ENCODE measurements at regions not wholly inside any gene's neighbourhood (a gene's known extent, or its start where the extent isn't known, plus 50 kb on each side); places are given as distances from the start of the nearest gene placed in this dataset.
"Not testable (repeated sequence)": the region's sequence is repeated elsewhere in the genome, so short reads cannot be mapped to it uniquely, and the experiment has no call there.

DNA sequence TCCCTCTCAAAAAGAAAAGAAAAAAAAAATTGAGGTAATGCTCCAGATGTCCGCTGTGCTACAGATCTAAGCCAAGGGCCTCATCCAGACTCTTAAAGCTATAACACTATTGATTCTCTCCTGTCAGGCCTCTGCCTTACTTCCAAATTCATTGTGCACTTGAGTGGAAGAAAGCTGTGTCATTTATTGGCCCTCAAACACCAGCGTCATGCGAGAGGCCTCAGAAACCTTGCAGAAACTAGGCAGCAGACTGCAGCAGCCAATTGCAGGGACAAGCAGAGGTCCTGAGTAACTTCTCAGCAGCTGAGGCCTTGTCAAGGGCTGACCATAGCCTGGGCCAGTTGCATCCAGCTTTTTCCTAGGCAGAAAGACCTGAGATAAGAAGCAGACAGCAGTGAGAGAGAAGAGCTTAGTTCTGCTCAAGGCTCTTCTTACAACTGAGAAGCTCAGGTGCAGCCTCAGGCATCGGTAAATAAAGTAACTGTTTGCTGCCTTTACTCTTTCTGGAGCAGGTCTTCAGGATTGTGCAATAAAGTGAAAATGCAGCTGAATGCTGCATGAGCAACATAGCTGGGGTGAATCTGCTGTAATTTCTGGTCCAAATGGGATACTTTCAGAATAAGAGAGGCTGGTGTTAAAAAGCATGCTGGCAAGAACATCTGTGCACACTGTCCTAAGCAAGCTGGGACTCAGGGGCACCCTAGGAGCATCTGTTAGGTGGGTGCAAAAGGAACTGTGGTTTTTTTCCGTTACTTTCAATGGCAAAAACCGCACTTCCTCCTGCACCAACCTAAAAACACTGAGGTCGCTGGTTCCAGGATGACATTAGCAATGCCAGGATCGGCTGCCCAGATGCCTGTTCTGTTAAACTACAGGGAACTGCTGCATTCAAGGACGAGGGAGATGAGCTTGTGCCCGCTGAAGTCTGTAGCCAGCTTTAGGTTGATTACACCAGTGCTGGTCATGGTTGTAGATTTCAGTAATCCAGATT lies 181.8 kb upstream of the PFKP start:
- no peak for TF ChIP-seq ZFX (IDR thresholded peaks at IDR 0.05)
- TF ChIP-seq, protein P1, sequence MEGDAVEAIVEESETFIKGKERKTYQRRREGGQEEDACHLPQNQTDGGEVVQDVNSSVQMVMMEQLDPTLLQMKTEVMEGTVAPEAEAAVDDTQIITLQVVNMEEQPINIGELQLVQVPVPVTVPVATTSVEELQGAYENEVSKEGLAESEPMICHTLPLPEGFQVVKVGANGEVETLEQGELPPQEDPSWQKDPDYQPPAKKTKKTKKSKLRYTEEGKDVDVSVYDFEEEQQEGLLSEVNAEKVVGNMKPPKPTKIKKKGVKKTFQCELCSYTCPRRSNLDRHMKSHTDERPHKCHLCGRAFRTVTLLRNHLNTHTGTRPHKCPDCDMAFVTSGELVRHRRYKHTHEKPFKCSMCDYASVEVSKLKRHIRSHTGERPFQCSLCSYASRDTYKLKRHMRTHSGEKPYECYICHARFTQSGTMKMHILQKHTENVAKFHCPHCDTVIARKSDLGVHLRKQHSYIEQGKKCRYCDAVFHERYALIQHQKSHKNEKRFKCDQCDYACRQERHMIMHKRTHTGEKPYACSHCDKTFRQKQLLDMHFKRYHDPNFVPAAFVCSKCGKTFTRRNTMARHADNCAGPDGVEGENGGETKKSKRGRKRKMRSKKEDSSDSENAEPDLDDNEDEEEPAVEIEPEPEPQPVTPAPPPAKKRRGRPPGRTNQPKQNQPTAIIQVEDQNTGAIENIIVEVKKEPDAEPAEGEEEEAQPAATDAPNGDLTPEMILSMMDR (conservative IDR thresholded peaks at IDR 0.05): no peak
- H3K27ac ChIP-seq: no peak overlapping the region

DNA sequence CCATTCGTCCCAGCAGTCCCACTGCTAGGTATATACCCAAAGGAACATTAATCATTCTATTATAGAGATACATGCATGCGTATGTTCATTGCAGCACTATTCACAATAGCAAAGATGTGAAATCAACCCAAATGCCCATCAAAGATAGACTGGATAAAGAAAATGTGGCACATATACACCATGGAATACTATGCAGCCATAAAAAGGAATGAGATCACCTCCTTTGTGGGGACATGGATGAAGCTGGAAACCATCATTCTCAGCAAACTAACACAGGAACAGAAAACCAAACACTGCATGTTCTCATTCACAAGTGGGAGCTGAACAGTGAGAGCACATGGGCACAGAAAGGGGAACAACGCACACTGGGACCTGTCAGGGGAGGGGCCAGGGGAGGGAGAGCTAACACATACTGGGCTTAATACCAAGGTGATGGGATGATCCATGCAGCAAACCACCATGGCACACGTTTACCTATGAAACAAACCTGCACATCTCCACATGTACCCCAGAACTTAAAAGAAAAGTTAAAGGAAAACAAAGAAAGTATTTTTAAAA lies 183.3 kb upstream of the PFKP start:
- H3K27ac ChIP-seq: not testable (repeated sequence)

DNA sequence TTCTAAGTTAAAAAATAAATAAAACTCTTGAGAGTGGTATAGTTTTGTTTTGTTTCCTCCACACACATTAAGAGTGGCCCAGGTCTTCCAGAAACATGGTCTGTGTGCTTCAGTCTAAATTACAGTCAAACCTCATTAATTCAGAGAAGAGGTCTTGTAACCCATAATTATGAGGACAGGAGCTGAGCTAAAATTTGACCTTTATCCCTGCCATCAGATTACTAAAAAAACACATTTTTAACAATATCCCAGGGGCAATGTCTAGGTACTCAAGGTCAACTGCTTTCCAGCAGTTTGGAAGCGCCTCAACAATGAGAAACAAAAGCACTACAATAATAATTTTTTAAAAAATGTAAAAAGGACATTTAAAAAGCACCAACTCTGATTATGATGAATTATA lies 184.1 kb upstream of the PFKP start:
- no peak overlapping the region for H3K27ac ChIP-seq
- no peak for TF ChIP-seq ZFX (IDR thresholded peaks at IDR 0.05)
- TF ChIP-seq, protein P1 (conservative IDR thresholded peaks at IDR 0.05): no peak

DNA sequence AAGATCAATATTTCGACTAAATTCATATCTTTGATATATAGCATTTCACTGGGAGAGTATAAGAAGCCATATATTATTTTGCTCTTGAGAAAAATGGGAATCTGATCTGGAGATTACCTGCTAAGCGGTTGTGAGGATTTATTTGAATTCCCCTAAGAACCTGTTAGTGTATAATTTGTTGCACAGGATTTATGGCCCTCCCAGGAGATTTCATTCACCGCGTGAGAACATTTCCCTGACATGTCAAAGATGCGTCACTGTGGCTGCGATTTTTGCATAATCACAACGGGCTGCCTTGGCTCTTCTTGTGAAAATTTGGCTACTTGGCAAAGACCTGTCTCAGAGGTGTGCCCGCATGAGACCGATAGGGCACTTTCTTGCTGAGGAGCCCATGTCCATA lies 184.7 kb upstream of the PFKP start:
- no peak for TF ChIP-seq ZFX (IDR thresholded peaks at IDR 0.05)
- TF ChIP-seq, protein P1 (conservative IDR thresholded peaks at IDR 0.05): no peak
- no peak overlapping the region for H3K27ac ChIP-seq

DNA sequence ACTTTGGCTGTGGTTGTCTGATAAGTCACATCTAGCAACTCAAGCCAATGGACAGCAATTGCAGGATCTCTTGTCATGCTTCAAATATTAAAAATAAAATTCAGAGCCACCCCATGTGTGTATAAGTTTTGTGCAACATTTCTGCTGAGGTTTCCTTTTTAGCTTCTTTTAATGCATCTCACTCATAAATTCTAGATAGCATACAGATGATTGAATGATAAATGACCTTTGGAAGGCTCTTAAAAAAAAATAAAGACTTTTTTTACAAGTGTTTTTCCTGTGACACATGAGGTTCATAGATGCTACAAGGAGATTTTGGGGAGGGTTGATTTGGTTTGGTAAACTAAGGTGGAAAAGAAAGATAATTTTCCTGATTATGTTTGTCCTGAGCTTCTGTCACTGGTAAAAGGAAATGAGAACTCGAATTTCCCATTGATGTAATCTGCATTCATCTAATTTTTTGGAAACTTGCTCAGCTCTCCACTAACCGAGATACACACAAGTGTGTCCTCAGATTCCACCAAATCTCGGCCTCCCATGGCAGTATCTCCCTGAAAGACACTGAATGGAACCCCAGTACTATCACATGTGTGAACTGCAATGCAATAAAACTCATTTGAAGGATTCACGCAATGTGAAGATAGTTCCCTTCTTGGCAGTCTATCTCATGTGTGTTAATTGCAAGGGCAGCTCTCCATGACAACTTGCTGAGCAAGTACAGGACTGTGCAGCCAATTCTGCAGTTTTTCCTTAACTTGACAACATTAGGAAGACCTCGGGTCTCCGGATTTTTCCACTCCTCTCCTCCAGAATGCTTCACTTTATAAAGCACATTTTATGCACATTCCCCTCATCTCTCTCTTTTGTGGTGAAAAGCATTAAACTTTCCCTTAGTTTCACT lies 185.4 kb upstream of the PFKP start:
- no peak for TF ChIP-seq ZFX (IDR thresholded peaks at IDR 0.05)
- TF ChIP-seq, protein P1 (conservative IDR thresholded peaks at IDR 0.05): no peak
- no peak overlapping the region for H3K27ac ChIP-seq

DNA sequence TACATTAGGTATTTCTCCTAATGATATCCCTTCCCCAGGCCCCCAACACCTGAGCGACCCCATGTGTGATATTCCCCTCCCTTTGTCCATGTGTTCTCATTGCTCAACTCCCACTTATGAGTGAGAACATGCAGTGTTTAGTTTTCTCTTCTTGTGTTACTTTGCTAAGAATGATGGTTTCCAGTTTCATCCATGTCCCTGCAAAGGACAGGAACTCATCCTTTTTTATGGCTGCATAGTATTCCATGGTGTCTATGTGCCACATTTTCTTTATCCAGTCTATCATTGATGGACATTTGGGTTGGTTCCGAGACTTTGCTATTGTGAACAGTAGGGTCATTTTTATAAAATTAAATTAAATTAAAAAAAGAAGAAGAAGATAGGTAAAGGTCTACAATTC lies 187.3 kb upstream of the PFKP start:
- not testable (repeated sequence) for H3K27ac ChIP-seq

DNA sequence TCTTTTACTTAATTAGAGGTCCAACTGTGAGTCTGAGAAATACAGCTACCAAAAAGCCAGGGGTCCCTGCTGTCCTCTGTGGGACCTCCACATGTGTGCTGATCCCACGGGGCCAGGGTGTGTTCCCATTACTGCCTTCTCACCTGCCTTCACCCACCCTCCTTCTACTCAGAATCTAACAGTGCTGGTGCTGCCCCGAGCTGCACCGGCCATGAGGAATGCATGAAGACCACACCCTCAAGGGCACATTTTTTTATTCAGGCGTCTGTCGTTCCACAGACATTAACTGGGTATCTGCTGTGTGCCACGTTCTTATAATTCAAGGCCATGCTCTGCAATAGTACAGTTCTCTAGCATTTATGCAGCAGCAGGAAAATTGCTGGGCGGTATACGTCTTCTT lies 188.5 kb upstream of the PFKP start:
- TF ChIP-seq, protein P1 (conservative IDR thresholded peaks at IDR 0.05): no peak
- no peak for TF ChIP-seq ZFX (IDR thresholded peaks at IDR 0.05)
- H3K27ac ChIP-seq: no peak overlapping the region

DNA sequence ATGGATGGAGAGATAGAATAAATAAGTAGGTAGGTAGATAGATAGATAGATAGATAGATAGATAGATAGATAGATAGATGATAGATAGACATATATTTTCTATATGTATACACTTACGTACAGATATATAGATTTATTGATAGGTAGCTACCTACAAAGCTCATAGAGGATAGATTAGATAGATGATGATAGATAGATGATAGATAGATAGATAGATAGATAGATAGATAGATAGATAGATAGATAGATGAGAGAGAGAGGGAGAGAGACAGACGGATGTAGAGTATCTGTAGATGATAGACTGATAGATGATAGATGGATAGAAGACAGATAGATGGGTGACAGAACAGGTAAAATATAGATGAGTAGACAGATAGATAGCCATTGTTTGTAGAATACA lies 191.3 kb upstream of the PFKP start:
- no peak overlapping the region for H3K27ac ChIP-seq
- no peak for TF ChIP-seq ZFX (IDR thresholded peaks at IDR 0.05)
- TF ChIP-seq, protein P1 (conservative IDR thresholded peaks at IDR 0.05): no peak

Measured in C4-2B (cell line).